Nephron (organoid): ENCODE measurements at regions not wholly inside any gene's neighbourhood (a gene's known extent, or its start where the extent isn't known, plus 50 kb on each side); places are given as distances from the start of the nearest gene placed in this dataset.

Experiments used
- H3K27ac Mint-ChIP-seq, 3 experiments: 2 replicates each; pipeline ENCODE4 v1.8.0; 2020; ENCODE audit warnings: mixed read lengths in 3 of 3, mild to moderate bottlenecking in 2 of 3, moderate library complexity in 1 of 3
- H3K27me3 Mint-ChIP-seq: 2 replicates; pipeline ENCODE4 v1.8.0; 2021; ENCODE audit warnings: low read depth, mild to moderate bottlenecking, moderate library complexity, mixed read lengths
- H3K36me3 Mint-ChIP-seq: 2 replicates; pipeline ENCODE4 v1.8.0; 2020; ENCODE audit warnings: low read depth, mixed read lengths
- H3K4me1 Mint-ChIP-seq: 2 replicates; pipeline ENCODE4 v1.8.0; 2020; ENCODE audit warnings: mixed read lengths
- H3K4me3 Mint-ChIP-seq, 3 experiments: 2 replicates each; pipeline ENCODE4 v1.8.0; 2020; ENCODE audit warnings: mild to moderate bottlenecking in 3 of 3, mixed read lengths in 3 of 3, moderate library complexity in 2 of 3
- H3K9me3 Mint-ChIP-seq: 2 replicates; pipeline ENCODE4 v1.8.0; 2020; ENCODE audit warnings: mixed read lengths
- CTCF ChIP-seq, 3 experiments: fragments of 200-600 bp; sonication (generic); IDR thresholded peaks; one replicate each; pipeline ENCODE4 v1.5.0; 2021; ENCODE audit warnings: antibody characterized with exemption in 3 of 3; ENCODE audit not compliant: unreplicated experiment in 3 of 3

DNA sequence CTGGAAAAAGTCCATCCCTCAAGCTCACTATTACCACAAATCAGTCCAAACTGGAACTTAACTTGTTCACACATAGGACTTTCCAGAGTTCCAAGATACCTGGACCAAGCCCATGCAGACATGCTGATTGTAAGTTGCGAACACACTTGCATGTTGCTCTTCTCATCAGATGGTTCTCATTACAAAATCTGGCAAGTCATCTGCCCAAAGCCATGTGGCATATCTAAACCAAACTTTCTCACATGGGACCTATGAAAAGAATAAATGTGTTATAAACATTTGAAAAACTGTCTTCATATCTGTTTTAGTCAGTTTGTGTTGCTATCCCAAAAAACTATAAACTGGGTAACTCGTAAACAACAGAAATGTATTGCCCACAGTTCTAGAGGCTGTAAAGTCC is 58.8 kb upstream of the MKLN1 start:
- H3K27ac Mint-ChIP-seq = no peak overlapping the region
- no peak for TF ChIP-seq CTCF (IDR thresholded peaks at IDR 0.05; ENCODE audit: unreplicated experiment in 3 of 3)
- no peaks in the 10 kb centered on the region for H3K4me1 Mint-ChIP-seq
- H3K4me3 Mint-ChIP-seq = no peak overlapping the region
- H3K9me3 Mint-ChIP-seq = no peaks in the 10 kb centered on the region
- no peaks in the 10 kb centered on the region for H3K27me3 Mint-ChIP-seq
- H3K36me3 Mint-ChIP-seq = no peaks in the 10 kb centered on the region

- Mint-ChIP-seq H3K27ac (no peak overlapping the region), H3K9me3 (no peaks in the 10 kb centered on the region), H3K4me3 (no peak overlapping the region)
These were observed 55.6 kb upstream of the MKLN1 start for GRCh38 chr7:131272086-131272485.

DNA sequence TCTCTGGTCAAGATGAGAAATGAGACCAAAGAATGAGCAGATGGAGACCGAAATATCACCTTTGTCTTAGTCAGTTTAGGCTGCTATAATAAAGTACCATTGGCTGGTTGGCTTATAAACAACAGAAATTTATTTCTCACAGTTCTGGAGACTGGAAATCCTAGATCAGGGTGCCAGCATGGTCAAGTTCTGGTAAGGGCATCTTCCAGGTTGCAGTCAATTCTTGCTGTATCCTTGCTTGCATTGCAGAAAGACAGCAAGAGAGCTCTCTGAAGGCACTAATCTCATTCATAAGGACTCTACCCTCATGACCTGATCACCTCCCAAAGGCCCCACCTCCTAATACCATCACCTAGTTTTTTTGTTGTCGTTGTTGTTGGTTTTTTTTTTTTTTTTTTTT is 52.7 kb upstream of the MKLN1 start:
- H3K27me3 Mint-ChIP-seq = no peaks in the 10 kb centered on the region
- no peaks in the 10 kb centered on the region for H3K4me1 Mint-ChIP-seq
- no peak overlapping the region for H3K27ac Mint-ChIP-seq
- H3K36me3 Mint-ChIP-seq = no peaks in the 10 kb centered on the region
- H3K4me3 Mint-ChIP-seq = no peak overlapping the region
- H3K9me3 Mint-ChIP-seq = peaks cover 3% of the 10 kb centered on the region
- no peak for TF ChIP-seq CTCF (IDR thresholded peaks at IDR 0.05; ENCODE audit: unreplicated experiment in 3 of 3)

More at GRCh38 chr7:131272086-131272485, 55.6 kb upstream of the MKLN1 start:
- no peak for TF ChIP-seq CTCF (IDR thresholded peaks at IDR 0.05; ENCODE audit: unreplicated experiment in 3 of 3)
- no peaks in the 10 kb centered on the region for H3K27me3 Mint-ChIP-seq
- no peaks in the 10 kb centered on the region for H3K4me1 Mint-ChIP-seq
- no peaks in the 10 kb centered on the region for H3K36me3 Mint-ChIP-seq

DNA sequence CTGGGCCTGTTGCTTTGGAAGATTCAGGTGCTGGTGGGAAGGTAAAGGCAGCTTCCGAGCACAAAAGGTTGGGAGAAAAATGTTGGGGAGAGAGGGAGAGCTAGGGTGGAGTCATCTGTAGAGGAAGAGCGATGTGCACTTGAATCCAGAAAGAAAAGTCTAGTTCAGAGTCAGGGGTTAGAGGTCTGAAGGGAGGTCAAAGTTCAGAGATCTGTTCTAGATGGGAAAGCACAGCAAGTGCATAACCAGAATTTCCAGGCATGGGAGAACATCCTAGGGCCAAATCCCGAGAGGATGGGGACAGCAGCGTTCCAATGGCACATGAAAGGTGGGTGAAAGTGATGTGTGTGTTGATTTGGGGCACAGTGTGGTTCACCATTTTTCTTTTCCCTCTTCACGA is 51.5 kb upstream of the MKLN1 start:
- H3K27me3 Mint-ChIP-seq = no peaks in the 10 kb centered on the region
- no peak for TF ChIP-seq CTCF (IDR thresholded peaks at IDR 0.05; ENCODE audit: unreplicated experiment in 3 of 3)
- no peak overlapping the region for H3K4me3 Mint-ChIP-seq
- H3K9me3 Mint-ChIP-seq = peaks cover 3% of the 10 kb centered on the region
- H3K27ac Mint-ChIP-seq = no peak overlapping the region
- no peaks in the 10 kb centered on the region for H3K36me3 Mint-ChIP-seq
- no peaks in the 10 kb centered on the region for H3K4me1 Mint-ChIP-seq

DNA sequence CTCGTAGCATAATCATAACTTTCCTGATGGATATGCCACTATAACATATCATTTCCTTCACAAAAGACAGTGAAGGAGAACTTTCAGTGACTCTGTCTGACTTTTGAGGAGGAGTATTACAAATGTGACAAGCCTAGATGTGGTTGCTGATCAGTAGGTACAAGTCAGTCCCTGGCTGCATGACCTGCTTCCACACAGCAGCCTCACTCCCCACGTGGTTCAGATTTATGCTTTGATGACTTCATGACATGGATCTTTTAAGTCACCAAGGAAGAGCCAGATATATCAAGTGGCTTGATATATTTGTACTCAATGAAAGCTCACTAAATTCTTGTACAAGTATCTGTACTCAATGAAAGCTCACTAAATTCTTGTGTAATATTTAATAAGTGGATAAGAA is 50.9 kb upstream of the MKLN1 start:
- no peak for TF ChIP-seq CTCF (IDR thresholded peaks at IDR 0.05; ENCODE audit: unreplicated experiment in 3 of 3)
- Mint-ChIP-seq H3K27ac (no peak overlapping the region), H3K4me3 (no peak overlapping the region), H3K4me1 (no peaks in the 10 kb centered on the region), H3K9me3 (peaks cover 3% of the 10 kb centered on the region), H3K27me3 (no peaks in the 10 kb centered on the region), H3K36me3 (no peaks in the 10 kb centered on the region)
